H1 (cell line): ENCODE measurements at regions not wholly inside any gene's neighbourhood (a gene's known extent, or its start where the extent isn't known, plus 50 kb on each side); places are given as distances from the start of the nearest gene placed in this dataset.

Experiments
- CBX5 ChIP-seq: fragments of 300-800, 300-1000 bp; sonication (generic); IDR thresholded peaks from 2 replicates; pipeline ENCODE4 v1.7.1; 2016; ENCODE audit warnings: antibody characterized with exemption, low read length, low read depth
- CEBPB ChIP-seq: IDR thresholded peaks from 2 replicates; pipeline ENCODE4 v1.6.1; 2012; ENCODE audit warnings: low read depth, low read length
- CHD7 ChIP-seq: fragments of 300-600 bp; sonication (generic); IDR thresholded peaks from 2 replicates; pipeline ENCODE4 v1.7.1; 2012; ENCODE audit warnings: low read length, moderate library complexity, mild to moderate bottlenecking, inconsistent platforms; ENCODE audit not compliant: insufficient replicate concordance
- EZH2 ChIP-seq: fragments of 200-600 bp; sonication (generic); IDR thresholded peaks from 2 replicates; pipeline ENCODE4 v1.7.1; 2012; ENCODE audit warnings: low read depth, mild to moderate bottlenecking, moderate library complexity, low read length, inconsistent platforms; ENCODE audit not compliant: severe bottlenecking
- GTF2F1 ChIP-seq: IDR thresholded peaks from 2 replicates; pipeline ENCODE4 v1.6.1; 2012; ENCODE audit warnings: low read depth, low read length, improper control_type of control experiment, borderline replicate concordance
- MAFK ChIP-seq: IDR thresholded peaks from 2 replicates; pipeline ENCODE4 v1.6.1; 2012; ENCODE audit warnings: low read depth, mild to moderate bottlenecking, improper control_type of control experiment, low read length
- NANOG ChIP-seq: IDR thresholded peaks from 2 replicates; pipeline ENCODE4 v1.6.1; 2011; ENCODE audit warnings: low read length, low read depth, mild to moderate bottlenecking, inconsistent platforms; ENCODE audit not compliant: insufficient read depth, poor library complexity, severe bottlenecking
- SP2 ChIP-seq: IDR thresholded peaks from 2 replicates; pipeline ENCODE4 v1.6.1; 2012; ENCODE audit warnings: mild to moderate bottlenecking, low read length, inconsistent platforms
- SRF ChIP-seq: IDR thresholded peaks from 2 replicates; pipeline ENCODE4 v1.6.1; 2011; ENCODE audit warnings: mild to moderate bottlenecking, low read depth, low read length, moderate library complexity
- SUZ12 ChIP-seq: fragments of 200-600 bp; sonication (generic); IDR thresholded peaks from 2 replicates; pipeline ENCODE4 v1.6.1; 2012; ENCODE audit warnings: mild to moderate bottlenecking, inconsistent platforms, low read length, moderate library complexity, mixed read lengths
- TAF1 ChIP-seq: IDR thresholded peaks from 2 replicates; pipeline ENCODE4 v1.6.1; 2011; ENCODE audit warnings: mild to moderate bottlenecking, low read depth, low read length

- no peak for TF ChIP-seq CHD7
- TF ChIP-seq GTF2F1 = no peak
- no peak for TF ChIP-seq EZH2
- TF ChIP-seq CBX5 = no peak
- TF ChIP-seq SUZ12 = no peak
- no peak for TF ChIP-seq TAF1
- TF ChIP-seq SP2 = no peak
- no peak for TF ChIP-seq CEBPB
- no peak for TF ChIP-seq NANOG
- TF ChIP-seq MAFK = peak; percentile 66
- TF ChIP-seq SRF = no peak
These were observed 394.3 kb upstream of the ETAA1 start (continued) for GRCh38 chr2:67002618-67003371.
